HG03439 (cell line): ENCODE measurements at regions not wholly inside any gene's neighbourhood (a gene's known extent, or its start where the extent isn't known, plus 50 kb on each side); places are given as distances from the start of the nearest gene placed in this dataset.

Experiments
- ATAC-seq: cut with Tn5 transposase; IDR thresholded peaks from one replicate; pipeline ENCODE4 v1.9.1; 2021; ENCODE audit warnings: mild to moderate bottlenecking, moderate library complexity; ENCODE audit not compliant: unreplicated experiment

DNA sequence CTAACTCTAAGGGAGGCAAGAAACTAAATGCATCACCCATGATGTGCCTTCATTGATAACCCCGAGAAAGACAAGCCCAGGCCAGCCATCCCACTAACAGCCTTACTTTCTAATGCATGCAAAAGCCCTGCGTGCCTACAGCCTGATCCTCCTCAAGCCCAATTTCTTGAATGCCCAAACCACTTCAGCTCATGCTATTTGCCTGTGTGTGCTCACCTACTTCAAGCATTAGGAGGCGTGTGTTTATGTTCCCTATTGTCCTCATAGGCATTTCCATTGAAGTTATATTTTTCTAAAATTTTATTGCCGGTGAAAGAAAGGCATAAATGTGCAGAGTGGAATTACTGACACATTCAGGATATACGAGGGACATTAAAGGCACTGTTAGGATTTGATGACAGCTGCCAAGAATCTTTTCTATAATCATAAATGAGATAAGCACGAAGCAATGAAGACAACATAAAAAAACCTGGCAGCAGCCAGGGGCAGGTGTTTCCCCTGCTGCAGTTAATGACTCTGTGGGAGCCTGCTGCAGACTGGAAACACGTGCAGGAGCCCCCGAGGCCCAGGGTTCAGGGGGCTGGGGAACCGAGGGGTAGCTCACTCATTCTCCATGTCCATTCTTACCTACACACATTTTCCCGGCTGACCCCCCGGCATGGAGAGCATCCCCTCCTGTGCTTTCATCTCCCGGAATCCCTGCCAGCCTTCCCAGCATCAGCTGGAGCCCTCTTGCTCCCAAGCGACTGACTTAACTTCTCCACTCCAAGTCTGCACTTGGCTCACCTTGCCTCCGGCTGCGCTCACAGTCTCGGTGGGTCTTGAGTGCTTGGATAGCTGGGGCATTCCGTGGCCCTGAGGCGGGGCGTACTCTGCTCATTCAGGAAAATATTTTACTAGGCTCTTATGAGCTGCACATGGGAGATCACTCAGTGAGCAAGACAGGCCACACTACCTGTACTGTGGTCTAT, 292.3 kb upstream of the SIX2 start:
- no peak for ATAC-seq

DNA sequence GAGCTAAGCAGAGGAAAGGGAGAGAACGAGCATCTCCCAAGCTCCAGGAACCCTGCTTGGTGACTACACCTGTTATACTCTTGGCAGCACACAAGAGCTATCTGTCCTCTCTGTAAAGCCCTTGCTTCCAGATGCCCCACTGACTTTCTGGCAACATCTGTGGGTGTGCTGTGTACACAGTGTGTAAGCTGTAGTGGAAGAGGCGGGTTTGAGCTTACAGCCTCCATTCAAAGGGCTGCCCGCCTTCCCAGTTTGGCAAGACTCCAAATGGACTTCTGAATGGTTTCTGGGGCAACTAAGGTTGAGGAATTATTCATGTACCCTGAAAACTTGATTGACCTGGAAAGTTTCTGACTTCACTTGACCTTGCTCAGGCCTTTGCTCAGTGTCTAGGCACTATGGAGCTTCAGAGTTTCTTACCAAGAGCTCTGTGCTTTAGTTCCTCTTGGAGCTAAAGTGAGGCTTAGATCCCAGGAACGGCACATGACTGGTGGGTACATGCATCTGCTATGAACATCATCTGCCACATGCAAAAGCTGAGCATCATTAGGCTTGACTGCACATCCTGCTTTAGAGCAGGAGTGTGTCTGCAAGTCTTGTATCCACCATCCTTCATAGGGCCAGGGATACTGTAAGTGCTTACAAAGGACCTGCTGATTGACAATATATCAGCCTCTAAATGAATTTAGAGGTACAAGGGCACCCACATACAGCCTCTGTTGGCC, 290.9 kb upstream of the SIX2 start:
- no peak for ATAC-seq

DNA sequence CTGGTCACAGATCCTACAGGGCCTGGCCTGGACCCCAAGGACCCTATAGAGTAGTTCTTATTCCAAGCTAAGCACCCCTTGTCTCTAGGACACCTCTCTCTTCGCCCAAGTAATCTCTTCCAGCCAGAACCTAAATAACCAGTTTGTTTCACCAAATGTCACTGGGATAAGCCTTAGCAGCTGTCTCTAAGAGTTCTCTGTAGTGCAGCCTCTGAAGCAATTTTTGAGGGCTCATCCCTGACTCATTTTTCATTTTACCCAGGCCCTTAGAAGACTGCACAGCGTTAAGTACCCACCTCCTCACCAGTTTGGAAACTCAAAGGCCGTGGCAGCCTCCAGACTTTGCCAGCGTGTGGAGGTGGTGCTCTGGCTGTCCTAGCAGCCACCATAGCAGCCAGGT, 290.1 kb upstream of the SIX2 start:
- ATAC-seq, result no peak

DNA sequence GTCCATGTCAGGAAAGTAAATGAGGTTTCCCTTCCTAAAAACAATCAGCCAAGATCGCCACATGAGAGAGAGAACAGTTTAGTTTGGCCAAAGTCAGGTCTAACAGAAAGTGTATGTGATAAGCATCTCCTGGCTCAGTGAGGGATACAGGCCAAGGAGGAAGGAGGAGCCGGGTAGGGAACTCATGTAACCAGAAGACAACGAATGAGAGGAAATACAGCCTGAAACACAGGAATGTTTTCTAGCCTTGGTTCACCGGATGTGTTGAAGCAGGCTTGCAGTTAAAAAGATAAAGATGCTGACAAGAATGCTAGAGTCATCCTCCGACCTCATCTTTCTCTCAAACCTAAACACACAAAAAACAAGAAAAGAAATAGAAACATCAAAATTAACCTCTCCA, 283.9 kb upstream of the SIX2 start:
- ATAC-seq, result no peak

DNA sequence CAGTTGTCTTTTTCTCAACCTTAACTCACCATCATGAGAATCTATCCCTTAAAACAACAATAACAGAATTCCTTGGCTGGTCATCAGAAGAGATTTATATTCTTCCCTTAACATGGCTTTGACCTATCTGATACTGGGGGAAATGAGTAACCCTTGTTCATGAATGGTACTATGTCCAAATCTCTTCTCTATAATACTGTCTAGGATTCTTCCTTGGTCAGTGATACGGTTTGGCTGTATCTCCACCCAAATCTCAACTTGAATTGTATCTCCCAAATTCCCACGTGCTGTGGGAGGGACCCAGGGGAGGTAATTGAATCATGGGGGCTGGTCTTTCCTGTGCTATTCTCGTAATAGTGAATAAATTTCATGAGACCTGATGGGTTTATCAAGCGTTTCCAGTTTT, 282.0 kb upstream of the SIX2 start:
- no peak for ATAC-seq

DNA sequence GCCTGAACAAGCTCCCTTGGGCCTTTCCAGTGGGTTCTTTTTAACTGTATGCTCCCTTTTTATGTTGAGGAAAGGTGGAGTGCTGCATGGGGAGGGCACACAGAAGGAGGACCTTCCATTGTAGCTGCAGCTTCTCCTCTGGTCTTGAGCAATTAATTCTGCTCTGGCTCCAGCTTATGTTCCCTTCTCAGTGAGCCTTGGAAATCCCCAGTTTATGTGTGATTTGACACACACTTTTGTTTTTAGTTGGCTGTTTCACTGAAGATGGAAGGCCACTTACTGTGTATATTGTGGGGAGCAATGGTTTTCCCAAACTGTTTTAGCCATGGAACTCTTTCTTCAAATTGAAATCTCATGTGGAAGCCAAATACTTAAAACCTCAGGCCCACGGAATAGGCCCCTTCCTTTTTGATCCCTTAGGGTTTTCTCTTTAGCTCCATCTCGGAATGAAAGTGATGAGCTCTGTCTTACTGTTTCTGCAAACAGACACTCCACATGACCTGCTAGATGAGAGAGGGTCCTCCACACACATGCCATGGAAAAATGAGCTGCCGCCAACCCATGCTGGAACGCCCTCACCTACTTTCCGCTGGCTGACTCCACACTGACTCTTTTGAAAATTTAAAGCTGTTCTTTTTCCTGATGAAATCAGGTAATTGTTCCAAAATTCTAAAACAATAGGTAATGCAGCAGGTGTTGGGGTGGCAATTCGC, 280.9 kb upstream of the SIX2 start:
- no peak for ATAC-seq

DNA sequence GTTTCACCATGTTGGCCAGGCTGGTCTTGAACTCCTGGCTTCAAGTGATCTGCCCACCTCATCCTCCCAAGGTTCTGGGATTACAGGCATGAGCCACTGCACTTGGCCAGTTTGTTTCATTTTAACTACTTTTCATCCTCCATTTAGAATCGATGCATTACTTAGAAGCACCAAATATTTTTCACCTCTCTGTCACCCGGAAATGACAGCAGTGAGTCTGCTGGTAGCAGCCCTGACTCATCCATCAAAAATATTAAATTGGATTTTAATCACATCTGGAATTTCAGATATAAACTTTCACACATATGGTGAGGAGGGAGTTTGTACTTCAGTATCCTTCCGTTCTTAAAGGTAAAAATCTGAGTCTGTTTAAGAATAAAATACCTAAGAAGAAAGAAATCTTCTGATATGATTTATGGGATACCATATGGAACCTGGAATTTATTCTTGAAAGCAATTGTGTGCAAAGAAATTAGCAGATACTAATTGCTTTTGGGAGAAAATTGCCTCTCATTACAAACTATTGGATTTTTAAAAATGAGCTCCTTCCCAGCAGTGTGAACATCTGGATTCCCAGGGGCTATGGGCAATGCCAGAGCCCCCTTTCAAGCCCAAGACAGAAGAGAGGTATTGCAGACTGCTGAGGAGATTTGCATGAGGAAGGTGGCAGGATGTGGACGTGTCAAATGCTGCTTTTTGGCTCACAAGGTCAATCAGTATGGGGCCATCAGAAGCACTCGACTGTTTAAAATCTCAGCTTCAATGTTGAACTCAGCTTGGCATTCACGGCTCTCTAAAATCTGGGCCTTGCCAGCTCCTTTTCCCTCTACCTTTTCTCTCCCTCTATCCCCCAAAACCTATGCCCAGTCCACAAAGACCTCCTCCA, 279.5 kb upstream of the SIX2 start:
- no peak for ATAC-seq

DNA sequence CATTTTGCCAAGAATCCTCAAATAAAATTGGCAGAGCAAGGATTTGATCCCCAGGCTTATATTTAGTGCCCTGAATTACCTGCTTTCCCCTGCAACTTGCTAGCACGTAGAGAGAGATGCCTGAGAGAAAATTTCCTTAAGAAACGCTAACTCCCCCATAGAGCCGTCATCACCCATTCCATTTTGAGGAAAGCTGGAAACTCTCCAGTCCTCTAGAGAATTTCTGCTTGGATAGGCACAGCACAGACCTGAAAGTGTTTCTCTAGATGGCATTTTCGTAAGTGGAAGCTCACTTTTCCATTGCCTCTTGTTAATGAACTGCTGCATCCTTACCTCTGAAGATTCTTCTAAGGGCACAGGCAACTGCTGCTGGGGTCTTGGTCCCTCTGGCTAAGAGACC, 277.8 kb upstream of the SIX2 start:
- ATAC-seq, result no peak

DNA sequence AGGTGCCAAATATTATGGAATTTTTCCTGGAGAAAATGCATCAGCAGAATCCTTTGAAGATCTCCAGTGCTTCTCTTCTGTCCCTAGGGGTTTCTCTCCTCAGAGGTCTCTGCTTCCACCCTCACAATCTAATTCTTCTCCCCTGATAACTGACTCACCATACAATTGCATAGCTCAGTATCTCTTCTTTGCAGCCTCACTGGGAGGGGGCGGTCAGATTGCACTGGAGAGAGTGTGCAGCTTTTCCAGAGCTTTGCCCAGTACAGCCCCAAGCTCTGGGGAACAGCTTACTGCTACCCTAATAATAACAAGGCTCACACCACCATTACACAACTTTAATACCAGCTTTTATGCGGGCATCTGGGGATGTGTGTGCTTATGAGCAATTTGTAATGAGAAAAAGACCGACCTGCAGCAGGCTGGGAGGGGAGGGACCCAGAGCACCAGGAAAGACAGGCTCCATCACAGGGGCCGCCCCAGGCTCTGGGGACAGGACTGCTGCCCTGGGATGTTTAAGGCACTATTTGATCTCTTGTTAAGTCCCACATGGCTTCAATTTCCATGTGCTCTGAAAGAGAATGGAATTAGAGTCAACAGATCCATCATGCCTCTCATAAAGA, 276.6 kb upstream of the SIX2 start:
- no peak for ATAC-seq

DNA sequence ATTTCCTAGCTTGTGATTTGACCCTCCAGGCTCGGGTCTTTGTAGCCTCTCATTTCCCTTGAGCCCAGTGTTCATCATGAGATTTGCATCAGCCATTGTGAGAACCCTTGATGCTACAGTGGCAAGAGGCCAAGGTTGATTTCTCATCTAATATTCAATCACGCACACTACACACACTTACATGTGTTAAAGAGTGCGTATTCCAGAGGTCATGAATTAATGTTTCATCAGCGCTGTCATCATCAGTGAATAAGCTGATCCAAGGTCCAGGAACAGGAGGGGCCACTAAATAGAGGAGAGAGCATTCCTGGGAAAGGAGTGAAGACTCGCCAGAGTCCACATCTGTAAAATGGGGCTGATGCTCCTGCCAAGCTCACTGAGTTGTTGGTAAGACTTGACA, 276.1 kb upstream of the SIX2 start:
- no peak for ATAC-seq

DNA sequence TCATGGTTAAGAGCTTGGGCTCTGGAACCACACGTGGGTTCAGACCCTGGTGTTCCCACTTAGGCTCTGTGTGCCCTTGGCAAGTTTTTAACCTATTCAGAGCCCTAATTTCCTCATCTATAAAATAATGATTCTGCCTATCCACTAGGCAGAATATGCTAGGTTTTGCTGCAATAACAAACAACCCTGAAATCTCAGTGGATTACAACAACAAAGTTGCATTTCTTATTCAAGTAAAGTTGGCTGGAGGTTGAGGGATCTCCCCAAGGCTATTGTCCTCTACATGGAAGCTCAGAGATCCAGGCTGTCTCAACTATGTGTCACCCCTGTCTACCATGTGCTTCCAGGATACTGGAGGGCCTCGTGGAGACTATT, 275.4 kb upstream of the SIX2 start:
- ATAC-seq, result no peak

DNA sequence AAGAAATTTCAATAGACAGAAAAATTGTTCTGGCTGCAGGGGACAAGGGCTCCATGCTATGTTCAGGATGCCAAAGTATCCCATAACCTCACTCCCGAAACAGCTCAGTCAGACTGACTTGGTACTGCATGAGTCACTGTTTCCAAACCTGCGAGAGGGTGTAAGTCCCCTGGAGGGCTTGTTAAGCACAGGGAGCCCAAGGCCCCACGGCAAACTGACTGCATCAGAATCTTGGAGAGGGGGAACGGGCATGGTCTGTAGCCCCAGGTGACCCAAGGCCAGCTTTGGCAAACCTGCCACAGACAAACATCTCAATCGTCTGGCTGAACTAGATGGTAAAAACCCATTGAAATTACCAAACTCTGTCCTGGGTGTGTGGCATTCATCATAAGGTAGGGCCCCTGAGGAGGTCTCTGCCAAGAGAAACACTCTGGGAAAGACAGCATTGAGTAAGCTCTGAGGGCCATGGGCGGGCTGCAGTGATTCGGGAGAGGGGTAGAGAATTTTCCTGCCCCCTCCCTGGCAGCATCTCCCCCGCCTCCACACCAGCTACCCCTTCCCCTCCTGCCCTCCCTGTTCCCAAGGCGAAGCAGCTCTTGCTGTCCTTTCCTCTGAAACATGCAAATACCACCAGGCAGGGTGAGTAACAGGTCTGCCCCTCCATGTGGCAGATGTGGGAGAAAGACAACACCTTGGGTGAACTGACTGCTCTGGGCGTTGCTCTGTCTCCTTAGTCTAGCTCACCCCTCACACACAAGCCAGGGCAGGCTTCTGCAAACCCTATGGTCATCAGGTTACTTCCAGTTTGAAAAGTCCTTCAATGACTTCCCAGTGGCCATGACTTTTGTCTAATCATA, 274.7 kb upstream of the SIX2 start:
- no peak for ATAC-seq

DNA sequence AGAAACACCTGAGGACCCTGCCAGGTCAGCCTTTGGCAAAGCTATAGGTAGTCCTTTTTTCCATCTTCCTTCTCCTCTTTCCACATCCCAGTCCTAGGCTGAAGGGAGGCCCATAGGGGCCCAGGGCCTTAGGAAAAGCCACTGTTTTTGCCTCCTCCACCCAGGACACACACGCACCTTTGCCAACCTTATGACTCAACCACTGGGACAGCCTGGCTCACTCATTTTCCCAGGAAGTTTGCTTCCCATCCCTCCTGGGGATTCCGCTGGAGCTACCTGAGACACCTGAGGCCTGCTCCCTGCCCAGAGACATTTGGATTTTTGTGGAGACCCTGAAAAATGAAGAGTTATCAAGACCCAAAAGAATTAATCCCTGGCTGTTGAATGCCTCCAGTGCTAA, 273.4 kb upstream of the SIX2 start:
- ATAC-seq, result no peak

DNA sequence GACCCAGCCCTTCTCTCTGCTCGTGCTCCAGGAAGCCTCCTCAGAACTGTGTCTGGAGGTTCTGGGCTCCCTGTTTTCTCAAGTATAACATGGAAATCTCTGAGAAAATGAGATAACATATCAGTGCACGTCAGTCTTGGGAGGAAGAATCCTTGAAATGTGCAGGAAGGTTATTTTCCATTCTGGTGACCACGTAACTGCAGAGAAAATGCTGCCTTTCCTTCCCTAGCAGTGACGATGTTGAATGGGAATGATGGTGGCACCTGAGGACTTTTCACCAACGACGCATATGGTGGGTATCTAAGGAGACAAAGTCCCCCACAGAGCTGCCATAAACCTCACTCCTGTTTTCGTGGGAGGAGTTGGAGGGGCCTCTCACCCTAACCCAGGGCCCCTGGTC, 272.1 kb upstream of the SIX2 start:
- ATAC-seq, result no peak

DNA sequence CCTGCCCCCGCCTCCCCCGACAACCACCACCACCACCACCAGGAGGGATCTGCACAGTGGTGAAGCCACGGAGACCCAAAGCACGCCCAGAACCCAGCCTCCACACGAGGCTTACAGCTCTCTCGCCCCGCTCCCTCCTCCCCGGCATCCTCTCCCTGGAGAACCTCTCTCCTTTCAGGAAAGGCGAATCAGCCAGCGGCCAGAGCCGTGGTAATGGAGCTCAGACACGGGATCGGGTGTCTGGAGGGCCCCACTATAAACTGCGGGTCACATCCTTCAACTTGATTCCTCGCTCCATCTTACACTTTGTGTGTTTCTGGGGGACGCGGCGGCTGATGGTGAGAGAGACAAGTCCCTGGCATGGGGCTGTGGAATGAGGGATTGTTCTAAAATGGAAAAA, 271.5 kb upstream of the SIX2 start:
- no peak for ATAC-seq

DNA sequence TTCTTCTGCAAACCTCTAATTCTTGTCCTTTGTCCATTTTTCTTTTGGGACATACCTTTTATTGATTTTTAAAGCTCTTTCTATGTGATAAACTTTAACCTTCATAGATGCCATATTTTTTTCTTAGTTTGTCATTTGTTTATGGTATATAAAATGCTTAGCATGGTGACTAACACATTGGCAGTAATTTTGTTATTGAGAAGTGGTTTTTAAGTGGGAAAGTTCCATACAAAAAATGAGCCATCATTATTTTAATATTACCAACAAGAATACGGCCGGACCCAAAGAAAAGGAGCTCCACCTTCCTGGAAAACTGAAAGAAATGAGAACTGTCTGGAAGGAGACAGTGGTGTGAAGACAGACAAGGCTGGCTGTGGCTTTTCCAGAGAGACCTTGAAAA, 270.1 kb upstream of the SIX2 start:
- ATAC-seq, result no peak

DNA sequence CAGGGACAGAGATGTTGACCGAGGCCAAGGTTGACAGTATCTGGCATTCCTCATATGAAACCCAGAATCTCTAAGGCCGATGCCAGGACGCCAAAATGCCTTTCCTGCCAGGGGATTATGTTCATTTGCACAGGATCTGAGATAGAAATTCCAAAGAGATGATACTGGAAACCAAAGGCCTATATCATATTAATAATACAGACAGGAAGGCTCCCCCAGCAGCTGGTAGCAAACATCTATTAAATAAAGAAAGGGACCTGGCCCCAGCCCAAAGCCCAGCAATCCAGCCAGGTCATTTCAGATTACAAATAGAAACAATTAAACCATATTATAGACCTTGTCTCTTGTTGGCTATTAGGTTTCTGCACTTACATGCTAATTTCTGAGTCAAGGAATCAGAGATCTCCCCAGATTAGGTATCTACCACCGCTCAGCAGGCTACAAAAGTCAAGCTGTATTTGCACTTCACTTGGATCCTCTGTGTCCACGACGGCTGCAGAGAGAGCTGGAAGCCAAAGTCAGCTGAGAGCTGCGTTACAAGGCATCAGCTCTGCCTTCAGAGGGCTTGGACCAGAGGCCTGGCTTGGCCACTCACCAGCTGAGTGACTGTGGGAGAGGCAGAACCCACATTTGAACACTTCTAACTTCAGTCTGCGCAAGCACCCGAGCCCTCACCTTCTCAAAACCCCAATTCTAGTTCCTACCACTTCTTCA, 269.3 kb upstream of the SIX2 start:
- ATAC-seq, result no peak

DNA sequence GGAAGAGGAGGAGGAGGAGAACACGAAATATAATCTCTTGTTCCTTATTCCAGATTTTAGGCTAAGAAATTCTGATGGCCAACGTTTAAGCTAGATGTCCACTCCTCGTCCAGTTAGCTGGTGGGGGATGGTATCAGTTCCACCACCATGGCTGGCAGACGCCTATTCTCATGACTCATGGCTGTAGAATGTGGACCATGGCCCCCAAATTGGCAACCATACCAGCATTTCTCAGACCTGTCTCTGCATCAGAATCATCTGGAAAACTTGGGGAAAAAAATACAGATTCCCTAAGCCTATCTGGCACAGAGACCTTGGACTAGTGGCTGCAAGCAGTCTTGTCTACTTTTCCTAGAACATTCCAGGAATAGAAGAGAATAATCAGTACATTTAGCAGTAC, 267.7 kb upstream of the SIX2 start:
- no peak for ATAC-seq

DNA sequence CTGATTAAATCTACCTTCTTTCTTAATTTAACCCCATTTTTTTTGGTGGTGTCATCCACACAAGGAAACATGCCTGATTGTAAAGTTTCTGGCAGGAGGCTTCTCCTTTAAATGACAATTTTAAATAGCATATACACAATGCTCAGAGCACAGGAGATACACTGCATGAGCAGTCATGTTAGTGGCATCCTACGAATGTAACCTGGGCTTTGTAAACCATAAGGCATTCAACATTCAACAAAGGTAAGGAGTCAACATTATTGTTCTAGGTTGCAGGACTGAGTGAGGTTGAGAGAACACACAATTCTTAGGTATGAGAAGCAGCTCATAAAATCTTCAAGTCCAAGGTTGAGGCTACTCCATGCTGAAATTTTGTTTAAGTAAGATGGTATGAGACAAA, 266.6 kb upstream of the SIX2 start:
- no peak for ATAC-seq
